NCI-H2029 treated with DMSO at 0.1 percent for 48 hours (cell line): ENCODE measurements at regions not wholly inside any gene's neighbourhood (a gene's known extent, or its start where the extent isn't known, plus 50 kb on each side); places are given as distances from the start of the nearest gene placed in this dataset.
"Not testable (repeated sequence)": the region's sequence is repeated elsewhere in the genome, so short reads cannot be mapped to it uniquely, and the experiment has no call there.

ENCODE experiments used
- DNase-seq: peaks from one replicate; lab custom pipeline; 2025; lab: John Stamatoyannopoulos, UW

- no peak for DNase-seq
These were observed 528.1 kb upstream of the SEMA3D start for GRCh38 chr7:85714951-85715350.

GRCh38 chr7:85714043-85714578, 527.3 kb upstream of the SEMA3D start:
- DNase-seq = no peak

- DNase-seq = no peak
These were observed 526.3 kb upstream of the SEMA3D start for GRCh38 chr7:85713171-85713570.

- no peak for DNase-seq
These were observed 525.0 kb upstream of the SEMA3D start for GRCh38 chr7:85711894-85712293.

GRCh38 chr7:85710960-85711359, 524.1 kb upstream of the SEMA3D start:
- DNase-seq = no peak

- no peak for DNase-seq
These were observed 521.4 kb upstream of the SEMA3D start for GRCh38 chr7:85708221-85708620.

- no peak for DNase-seq
These were observed 518.2 kb upstream of the SEMA3D start for GRCh38 chr7:85705076-85705475.

- no peak for DNase-seq
These were observed 516.6 kb upstream of the SEMA3D start for GRCh38 chr7:85703251-85704010.

- no peak for DNase-seq
These were observed 515.5 kb upstream of the SEMA3D start for GRCh38 chr7:85702348-85702747.

GRCh38 chr7:85699482-85699881, 512.6 kb upstream of the SEMA3D start:
- no peak for DNase-seq

- DNase-seq = no peak
These were observed 508.7 kb upstream of the SEMA3D start for GRCh38 chr7:85695533-85695932.

- DNase-seq = no peak
These were observed 508.2 kb upstream of the SEMA3D start for GRCh38 chr7:85695041-85695440.

- DNase-seq = no peak
These were observed 506.5 kb upstream of the SEMA3D start for GRCh38 chr7:85693326-85693725.

GRCh38 chr7:85688712-85689111, 501.9 kb upstream of the SEMA3D start:
- no peak for DNase-seq

GRCh38 chr7:85686401-85687181, 499.7 kb upstream of the SEMA3D start:
- DNase-seq = no peak

- no peak for DNase-seq
These were observed 499.0 kb upstream of the SEMA3D start for GRCh38 chr7:85685901-85686300.

GRCh38 chr7:85682833-85683620, 496.2 kb upstream of the SEMA3D start:
- DNase-seq = no peak

GRCh38 chr7:85681241-85681640, 494.4 kb upstream of the SEMA3D start:
- DNase-seq = no peak

- not testable (repeated sequence) for DNase-seq
These were observed 488.2 kb upstream of the SEMA3D start for GRCh38 chr7:85675093-85675492.

GRCh38 chr7:85673876-85674275, 487.0 kb upstream of the SEMA3D start:
- DNase-seq = no peak

- DNase-seq = no peak
These were observed 482.4 kb upstream of the SEMA3D start for GRCh38 chr7:85669225-85669624.

- DNase-seq = no peak
These were observed 477.5 kb upstream of the SEMA3D start for GRCh38 chr7:85664341-85664740.
